Activated CD4-positive, CD25-positive, alpha-beta regulatory T cell (primary cell): ENCODE measurements at regions not wholly inside any gene's neighbourhood (a gene's known extent, or its start where the extent isn't known, plus 50 kb on each side); places are given as distances from the start of the nearest gene placed in this dataset.
A peak's percentile ranks its signal among the peaks of the same experiment; 100 is the strongest.
"Not testable (repeated sequence)": the region's sequence is repeated elsewhere in the genome, so short reads cannot be mapped to it uniquely, and the experiment has no call there.

Source experiments
- DNase-seq, 4 experiments: peaks; one replicate each; lab custom pipeline; 2025; lab: John Stamatoyannopoulos, UW

DNA sequence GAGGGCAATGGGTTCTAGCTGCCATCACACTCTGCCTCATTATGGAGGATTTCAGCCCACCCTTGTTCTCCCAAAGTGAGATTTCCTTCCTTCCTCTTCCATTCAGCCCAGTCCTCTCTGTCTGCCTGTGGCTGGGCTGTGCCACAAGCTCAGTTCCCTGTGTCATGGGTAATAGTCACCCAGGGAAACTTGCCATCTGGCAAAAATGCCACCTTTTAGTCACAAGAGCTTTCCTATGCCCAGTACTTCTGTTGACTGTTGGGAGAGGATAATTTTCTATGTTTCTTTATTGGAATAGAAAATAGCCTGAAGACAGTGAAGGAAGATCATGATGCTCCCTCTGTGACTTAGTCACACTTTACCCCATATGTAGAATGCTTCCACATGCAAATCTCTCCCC, 71.4 kb downstream of the TLR4 start:
- no peak for DNase-seq

DNA sequence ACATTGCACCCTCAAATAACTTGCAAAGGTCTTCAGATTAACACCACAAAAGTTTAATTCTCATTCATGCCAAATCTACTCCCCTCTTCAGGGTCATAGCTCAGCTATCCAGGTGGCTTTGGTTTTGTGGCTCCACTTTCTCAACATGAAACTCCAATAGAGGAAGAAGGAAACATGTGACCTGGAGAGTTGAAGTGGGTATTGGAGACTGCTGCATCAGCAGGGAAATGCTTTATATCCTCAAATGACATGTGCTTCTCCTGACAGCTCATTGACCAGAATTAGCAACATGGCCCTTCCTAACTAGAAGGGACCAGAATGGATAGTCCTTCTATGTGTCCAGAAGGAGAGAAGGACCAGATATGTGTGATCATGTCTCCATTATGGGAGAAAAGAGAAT, 73.6 kb downstream of the TLR4 start:
- DNase-seq, result no peak

GRCh38 chr9:117779760-117780159, 75.6 kb downstream of the TLR4 start:
- no peak for DNase-seq

DNA sequence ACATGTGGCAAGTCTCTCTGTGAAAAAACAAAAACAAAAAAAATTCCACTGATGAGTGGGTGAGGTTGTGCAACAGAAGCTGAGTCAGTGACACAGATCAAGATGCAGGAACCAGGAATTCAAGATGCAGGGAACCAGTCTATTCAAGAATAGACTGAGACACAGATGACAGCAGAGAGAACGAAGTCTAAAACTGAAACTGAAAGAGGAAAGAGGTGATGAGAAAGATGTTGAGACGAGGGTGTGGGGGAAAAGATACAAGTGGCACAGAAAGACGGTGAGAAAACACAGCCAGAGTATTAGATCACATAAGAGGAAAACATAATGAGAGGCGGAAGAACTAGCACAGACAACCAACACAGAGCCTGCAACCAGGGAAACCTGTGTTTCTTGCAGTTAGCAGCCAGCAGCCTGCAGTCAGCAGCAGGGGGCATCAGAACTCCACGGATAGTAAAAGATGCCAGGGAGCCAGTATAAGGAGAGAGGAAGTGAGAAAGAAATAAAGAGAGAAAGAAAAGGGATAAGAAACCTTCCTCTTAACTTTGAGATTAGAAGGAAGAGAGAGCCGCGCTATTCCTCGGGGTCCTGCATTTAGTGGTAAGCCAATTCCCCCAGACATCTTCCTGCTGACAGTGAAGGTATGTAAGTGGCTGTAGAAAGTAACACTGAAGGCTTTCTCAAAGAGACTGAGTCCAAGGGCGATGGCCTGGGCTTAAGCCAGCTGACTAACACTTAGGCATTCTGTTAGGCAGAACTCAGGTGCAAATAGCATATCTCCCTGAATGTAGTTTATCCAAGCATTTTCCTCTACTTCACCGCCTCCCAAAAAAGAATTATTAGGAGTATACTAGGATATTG, 79.0 kb downstream of the TLR4 start:
- DNase-seq, result peak in 1 of 4 experiments; percentile 18

DNA sequence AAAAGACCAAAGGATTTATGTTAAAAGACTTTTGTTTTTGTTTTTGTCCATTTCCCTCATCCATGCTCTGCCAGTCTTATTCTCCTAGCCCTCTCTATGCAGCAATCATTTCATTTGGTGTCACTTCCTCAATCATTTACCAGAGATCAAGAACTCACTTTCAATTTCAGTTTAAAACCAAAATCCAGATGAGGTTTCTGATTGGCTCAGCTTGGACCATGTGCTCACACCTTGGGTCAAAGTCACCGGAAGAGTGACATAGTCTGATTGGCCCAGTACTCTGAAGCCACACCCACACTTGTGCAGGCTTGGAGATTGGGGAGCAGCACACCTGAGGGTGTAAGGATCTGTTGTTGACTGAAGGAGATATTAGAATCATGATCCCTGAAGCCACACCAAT, 79.6 kb downstream of the TLR4 start:
- DNase-seq, result no peak

DNA sequence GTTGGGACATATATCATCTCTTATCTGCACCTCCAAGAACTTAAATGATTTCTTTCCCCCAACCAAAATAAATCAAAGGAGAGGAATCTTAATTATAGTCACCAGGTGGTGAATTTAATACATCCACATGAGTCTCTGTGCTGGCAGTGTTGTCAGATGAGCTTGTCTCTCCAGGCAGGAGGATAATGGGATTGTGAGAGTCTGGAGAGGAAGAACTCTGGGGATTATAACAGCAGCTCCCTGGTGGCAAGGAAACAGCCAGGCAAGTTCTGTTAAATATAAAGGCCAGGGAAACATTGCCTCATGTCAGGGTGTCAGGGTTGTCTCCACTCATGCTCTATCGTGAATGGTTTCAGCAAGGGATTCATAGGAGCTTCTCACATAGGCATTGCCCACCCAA, 80.8 kb downstream of the TLR4 start:
- no peak for DNase-seq

DNA sequence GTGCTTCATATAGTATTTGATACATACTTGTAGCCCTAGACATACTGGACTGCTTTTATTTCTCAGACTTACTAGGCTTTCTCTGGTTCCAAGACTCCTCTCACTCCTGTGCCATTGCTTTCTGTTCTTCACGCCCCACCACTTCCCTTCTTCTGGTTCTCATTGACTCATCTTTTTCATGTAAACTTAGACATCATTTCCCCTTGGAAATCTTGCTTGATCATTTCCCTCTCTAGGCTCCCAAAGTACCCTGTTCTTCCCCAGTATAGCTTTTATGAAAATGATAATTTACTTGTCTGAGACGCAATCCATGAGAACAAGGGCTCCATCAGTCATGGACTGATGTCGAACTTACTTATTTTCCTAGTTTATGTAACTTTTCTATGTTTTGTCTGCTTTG, 83.5 kb downstream of the TLR4 start:
- DNase-seq, result no peak

GRCh38 chr9:117795271-117795670, 91.1 kb downstream of the TLR4 start:
- no peak for DNase-seq

DNA sequence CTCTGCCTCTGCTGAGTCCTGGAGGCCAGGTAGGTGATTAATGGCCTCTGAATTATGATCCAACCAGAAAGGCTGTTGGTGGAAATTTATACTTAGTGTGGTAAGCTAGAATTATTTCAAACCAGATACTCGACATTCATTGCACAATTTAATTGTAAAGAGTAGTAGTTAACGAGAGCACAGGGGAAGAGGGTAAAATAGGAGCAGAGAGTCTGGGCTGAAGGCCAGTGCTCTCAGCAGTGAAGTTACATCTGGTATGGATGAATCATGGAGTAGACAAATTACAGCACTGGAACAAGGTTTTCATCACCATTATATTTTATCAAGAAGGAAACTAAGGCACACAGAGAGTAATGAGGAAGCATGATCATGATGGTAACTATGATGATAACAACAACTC, 92.5 kb downstream of the TLR4 start:
- no peak for DNase-seq

DNA sequence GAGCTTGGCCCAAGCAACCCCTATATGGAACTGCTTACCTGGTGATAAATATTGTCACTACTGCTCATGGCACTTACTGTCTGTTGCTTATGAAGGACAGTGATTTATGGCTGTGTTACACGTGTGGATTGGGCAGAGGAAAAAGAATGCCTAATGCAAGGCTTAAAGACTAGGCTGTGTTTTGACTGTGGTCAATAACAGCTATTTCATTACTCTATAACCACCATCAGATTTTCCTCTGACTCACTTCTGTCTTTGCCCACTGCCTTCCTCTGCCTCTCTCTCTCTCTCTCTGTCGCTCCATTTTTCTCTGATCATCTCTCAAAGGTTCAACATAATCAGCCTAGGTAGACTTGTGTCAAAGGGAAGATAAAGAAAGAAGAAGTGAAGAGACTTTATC, 96.2 kb downstream of the TLR4 start:
- DNase-seq, result no peak

GRCh38 chr9:117809751-117810150, 105.5 kb downstream of the TLR4 start:
- DNase-seq, result no peak

DNA sequence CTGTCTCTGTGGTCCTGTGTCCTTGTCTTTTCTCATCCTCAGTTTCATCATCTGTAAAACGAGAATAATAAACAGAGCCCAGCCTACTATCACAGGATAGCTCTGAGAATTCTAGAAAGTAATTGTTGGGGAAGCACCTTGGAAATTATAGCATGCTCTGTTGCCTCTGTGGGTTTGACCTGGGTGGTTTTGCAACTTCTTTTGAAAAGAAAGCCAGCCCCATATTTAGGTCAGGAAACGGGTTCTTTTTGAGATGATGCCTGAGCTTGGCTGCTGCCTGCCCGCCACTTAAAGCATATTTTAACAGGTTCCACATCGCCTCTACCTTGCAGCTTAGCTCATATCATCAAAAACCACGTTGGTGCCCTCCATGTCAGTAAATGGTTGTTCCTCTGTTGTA, 111.1 kb downstream of the TLR4 start:
- DNase-seq, result no peak

- no peak for DNase-seq
These were observed 111.7 kb downstream of the TLR4 start for GRCh38 chr9:117815948-117816347.

DNA sequence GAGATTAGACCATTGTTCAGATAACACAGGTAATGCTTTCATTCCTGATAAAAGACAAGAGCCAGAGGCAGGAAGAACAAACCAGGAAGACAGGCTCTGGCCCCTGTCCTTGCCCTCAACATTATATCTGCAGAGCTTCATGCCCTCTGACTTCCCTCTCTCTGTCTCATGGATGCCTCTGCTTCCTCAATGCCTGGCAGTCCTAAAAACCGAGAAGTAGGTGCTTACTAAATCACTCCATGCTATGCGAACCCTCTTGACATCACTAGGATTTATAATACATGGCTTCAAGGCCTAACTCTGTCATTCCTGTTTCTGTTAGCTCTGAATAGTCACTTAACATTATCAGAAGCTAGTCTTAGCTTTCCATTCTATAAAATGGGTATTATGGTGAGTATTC, 117.8 kb downstream of the TLR4 start:
- no peak for DNase-seq

GRCh38 chr9:117823576-117823975, 119.4 kb downstream of the TLR4 start:
- no peak for DNase-seq

DNA sequence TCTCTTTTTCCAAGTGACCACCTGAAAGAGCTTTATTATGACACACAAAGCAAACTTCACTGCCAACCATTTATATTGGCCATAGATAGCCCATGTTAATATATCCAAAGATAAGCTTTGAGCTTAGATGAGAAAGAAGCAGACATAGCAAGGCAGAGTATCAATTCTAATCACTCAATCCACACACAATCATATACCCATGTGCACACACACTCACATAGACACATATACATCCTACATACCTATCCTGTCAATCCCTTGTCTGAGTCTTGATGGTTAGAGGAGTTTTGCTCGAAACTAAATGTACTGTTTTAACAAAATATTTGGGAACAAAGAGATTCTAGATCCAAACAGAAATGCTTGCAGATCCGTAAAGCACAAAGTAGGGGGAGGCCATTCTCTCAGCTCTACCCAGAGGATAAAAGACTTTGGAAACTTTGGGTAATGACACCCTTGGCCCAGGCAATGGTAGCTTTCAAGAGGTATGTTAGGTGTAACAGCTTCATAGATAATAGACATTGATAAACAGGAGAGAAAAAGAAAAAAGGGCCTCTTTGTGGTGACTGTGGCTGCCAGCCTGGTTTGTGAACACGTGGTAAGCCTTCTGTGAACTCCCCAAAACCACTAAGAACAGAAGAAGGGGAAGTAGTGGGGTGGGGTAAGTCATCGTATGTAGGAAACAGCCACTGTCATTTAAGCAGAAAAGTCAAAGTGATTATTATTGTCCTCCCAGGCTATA, 121.6 kb downstream of the TLR4 start:
- no peak for DNase-seq

GRCh38 chr9:117826837-117827236, 122.6 kb downstream of the TLR4 start:
- DNase-seq, result no peak

DNA sequence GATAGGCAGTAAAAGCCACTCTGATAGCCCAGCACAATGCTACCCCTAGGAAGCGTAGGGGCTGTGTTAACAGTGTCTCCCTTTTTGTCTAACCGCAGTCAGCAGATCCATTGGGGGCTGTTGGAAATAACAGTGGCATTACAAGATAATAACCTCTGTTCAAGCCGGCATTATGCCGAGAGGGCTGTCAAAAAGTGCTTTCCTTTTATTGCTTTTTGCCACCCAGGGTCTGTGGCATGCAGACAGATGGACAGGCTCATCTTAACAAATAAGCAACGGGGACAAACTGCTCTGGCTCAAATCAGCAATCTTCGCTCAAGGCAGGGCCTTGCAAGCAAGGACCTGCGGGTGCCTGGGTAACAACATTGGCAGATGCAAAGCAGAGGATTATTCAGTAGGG, 123.3 kb downstream of the TLR4 start:
- no peak for DNase-seq

DNA sequence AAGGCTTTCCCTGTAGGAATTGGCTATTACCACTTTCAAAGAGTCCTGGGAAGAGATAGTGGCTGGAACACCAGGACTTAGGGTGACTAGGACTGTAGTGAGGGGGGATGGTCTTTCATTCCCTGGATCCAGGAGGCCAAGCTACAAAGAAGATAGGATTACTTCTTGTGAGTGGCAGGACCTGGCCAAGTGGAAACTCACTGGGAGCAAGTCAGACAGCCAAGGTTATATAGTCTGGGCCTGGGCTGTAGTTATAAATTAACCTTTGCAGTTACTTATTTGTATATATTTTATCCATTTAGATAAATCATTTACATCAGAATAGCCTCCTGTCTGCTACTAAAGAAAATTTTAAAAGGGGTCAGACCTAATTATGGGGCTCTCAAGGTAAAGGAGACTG, 124.3 kb downstream of the TLR4 start:
- DNase-seq, result no peak

- no peak for DNase-seq
These were observed 131.6 kb downstream of the TLR4 start for GRCh38 chr9:117835798-117836197.

GRCh38 chr9:117839862-117840261, 135.7 kb downstream of the TLR4 start:
- DNase-seq, result no peak

- not testable (repeated sequence) for DNase-seq
These were observed 147.7 kb downstream of the TLR4 start for GRCh38 chr9:117851836-117852461.

- DNase-seq, result no peak
These were observed 154.4 kb downstream of the TLR4 start for GRCh38 chr9:117858561-117858960.
